GM12873 (cell line): ENCODE measurements at regions not wholly inside any gene's neighbourhood (a gene's known extent, or its start where the extent isn't known, plus 50 kb on each side); places are given as distances from the start of the nearest gene placed in this dataset.

Experiments
- CTCF ChIP-seq: IDR thresholded peaks from 2 replicates; pipeline ENCODE4 v1.5.1; 2012; ENCODE audit warnings: low read depth, mild to moderate bottlenecking, moderate library complexity, low read length, control low read depth; ENCODE audit not compliant: insufficient read depth; ENCODE audit errors: missing control alignments

- no peak for TF ChIP-seq CTCF
These were observed 62.7 kb upstream of the GPR89A start for GRCh38 chr1:145545055-145545454.

GRCh38 chr1:145513017-145513416, 87.6 kb upstream of the NBPF20 start:
- TF ChIP-seq CTCF: peak; percentile 11
